Neutrophil (primary cell): ENCODE measurements at regions not wholly inside any gene's neighbourhood (a gene's known extent, or its start where the extent isn't known, plus 50 kb on each side); places are given as distances from the start of the nearest gene placed in this dataset.

ENCODE experiments used
- H3K27ac ChIP-seq: fragments of 200-600 bp; sonication (generic); 2 replicates; pipeline ENCODE4 v1.5.1; 2016; ENCODE audit warnings: mild to moderate bottlenecking, moderate library complexity
- H3K27me3 ChIP-seq: fragments of 200-600 bp; sonication (generic); 2 replicates; pipeline ENCODE4 v1.6.0; 2016; ENCODE audit warnings: mild to moderate bottlenecking
- H3K36me3 ChIP-seq: fragments of 200-600 bp; sonication (generic); 2 replicates; pipeline ENCODE4 v1.5.1; 2017
- H3K4me1 ChIP-seq, 2 experiments: fragments of 200-600 bp in 1 of 2; sonication (generic) in 1 of 2; 1 replicate in 1 of 2; 2 replicates in 1 of 2; pipeline versions ENCODE4 v1.5.1 to v1.6.1; 2013 to 2016; ENCODE audit warnings: low read depth in 1 of 2, low read length in 1 of 2, mild to moderate bottlenecking in 1 of 2, moderate library complexity in 1 of 2; ENCODE audit not compliant: control insufficient read depth in 1 of 2, insufficient read depth in 1 of 2
- H3K4me3 ChIP-seq, 2 experiments: fragments of 200-600 bp in 1 of 2; sonication (generic) in 1 of 2; 1 replicate in 1 of 2; 2 replicates in 1 of 2; pipeline ENCODE4 v1.5.1; 2013 to 2016; ENCODE audit warnings: low read depth in 1 of 2, low read length in 1 of 2, mild to moderate bottlenecking in 1 of 2, moderate library complexity in 1 of 2
- H3K9me3 ChIP-seq: fragments of 200-600 bp; sonication (generic); 2 replicates; pipeline ENCODE4 v1.5.1; 2016
- TF ChIP-seq, protein P1 (sequence below): fragments of 200-600 bp; sonication (generic); IDR thresholded peaks from 2 replicates; pipeline ENCODE4 v1.5.1; 2016; ENCODE audit warnings: antibody characterized with exemption

DNA sequence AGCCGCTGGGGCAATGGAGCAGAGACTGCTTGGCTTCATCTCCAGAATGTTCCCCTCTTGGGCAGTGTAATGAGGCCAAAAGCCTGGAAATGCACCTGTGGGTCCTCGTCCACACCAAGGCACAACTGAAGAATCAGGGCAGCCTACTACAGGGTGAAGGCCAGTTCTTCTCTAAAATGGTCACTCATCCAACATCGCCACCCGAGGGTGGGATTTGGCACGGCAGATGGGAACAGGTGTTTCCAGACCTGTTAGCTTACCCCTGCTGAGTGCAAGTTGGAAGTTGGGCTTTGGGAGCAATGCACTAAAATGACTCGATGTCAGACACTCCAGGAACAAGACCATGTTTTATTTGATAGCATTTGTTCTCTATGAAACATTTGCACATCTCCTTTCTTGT lies 543.7 kb downstream of the NPHP4 start:
- Histone ChIP-seq H3K27ac (no peak overlapping the region), H3K36me3 (no peaks in the 10 kb centered on the region), H3K4me1 (no peaks in the 10 kb centered on the region), H3K4me3 (no peak overlapping the region), H3K9me3 (no peaks in the 10 kb centered on the region), H3K27me3 (no peaks in the 10 kb centered on the region)
- TF ChIP-seq, protein P1, sequence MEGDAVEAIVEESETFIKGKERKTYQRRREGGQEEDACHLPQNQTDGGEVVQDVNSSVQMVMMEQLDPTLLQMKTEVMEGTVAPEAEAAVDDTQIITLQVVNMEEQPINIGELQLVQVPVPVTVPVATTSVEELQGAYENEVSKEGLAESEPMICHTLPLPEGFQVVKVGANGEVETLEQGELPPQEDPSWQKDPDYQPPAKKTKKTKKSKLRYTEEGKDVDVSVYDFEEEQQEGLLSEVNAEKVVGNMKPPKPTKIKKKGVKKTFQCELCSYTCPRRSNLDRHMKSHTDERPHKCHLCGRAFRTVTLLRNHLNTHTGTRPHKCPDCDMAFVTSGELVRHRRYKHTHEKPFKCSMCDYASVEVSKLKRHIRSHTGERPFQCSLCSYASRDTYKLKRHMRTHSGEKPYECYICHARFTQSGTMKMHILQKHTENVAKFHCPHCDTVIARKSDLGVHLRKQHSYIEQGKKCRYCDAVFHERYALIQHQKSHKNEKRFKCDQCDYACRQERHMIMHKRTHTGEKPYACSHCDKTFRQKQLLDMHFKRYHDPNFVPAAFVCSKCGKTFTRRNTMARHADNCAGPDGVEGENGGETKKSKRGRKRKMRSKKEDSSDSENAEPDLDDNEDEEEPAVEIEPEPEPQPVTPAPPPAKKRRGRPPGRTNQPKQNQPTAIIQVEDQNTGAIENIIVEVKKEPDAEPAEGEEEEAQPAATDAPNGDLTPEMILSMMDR = no peak

DNA sequence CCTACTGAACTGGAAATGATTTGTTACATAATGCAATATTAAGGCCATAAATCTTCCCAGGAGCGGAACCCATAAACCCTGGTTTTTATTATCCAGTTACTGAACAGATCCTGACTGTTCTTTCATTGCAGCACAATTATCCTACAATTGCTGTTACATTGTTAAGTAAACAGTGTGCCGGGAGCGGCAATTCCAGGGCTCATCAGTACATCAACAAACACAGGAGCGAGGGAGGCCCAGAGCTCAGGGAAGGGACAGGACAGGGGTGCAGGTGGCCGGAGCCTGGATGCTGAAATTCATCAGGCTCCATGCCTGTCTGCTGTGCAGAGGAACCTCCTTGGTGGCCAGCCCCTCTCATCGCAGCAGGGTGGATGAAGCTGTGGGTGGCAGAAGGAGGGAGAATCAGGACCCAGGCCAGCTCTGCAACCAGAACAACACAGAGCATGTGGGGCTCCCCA lies 544.7 kb downstream of the NPHP4 start:
- TF ChIP-seq, protein P1 = no peak
- H3K27me3 ChIP-seq = no peaks in the 10 kb centered on the region

DNA sequence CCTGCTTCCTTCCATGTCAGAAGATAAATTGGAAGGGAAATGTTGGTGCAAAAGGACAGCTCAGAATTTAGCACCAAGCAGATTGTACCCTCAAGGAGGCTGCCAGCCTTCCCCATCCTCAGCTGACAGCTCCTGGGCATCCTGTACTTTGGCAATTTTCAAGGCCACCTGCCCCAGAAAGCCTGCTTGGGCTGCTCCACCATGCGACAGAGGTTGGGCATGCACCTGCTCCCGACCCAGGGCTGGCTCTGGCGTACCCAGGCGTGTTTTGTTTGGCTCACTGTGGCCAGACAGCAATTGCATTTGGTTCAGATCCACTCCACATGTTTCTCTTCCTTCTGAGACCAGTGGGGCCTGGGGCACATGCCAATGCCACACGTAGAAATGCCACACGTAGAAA lies 547.8 kb downstream of the NPHP4 start:
- Histone ChIP-seq H3K4me1 (no peaks in the 10 kb centered on the region), H3K9me3 (no peaks in the 10 kb centered on the region), H3K27ac (no peak overlapping the region), H3K4me3 (no peak overlapping the region), H3K27me3 (no peaks in the 10 kb centered on the region), H3K36me3 (no peaks in the 10 kb centered on the region)
- TF ChIP-seq, protein P1 = no peak

More for the DNA sequence above, 544.7 kb downstream of the NPHP4 start:
- no peak overlapping the region for H3K27ac ChIP-seq
- no peaks in the 10 kb centered on the region for H3K9me3 ChIP-seq
- H3K4me1 ChIP-seq = no peaks in the 10 kb centered on the region
- no peak overlapping the region for H3K4me3 ChIP-seq
- H3K36me3 ChIP-seq = no peaks in the 10 kb centered on the region

DNA sequence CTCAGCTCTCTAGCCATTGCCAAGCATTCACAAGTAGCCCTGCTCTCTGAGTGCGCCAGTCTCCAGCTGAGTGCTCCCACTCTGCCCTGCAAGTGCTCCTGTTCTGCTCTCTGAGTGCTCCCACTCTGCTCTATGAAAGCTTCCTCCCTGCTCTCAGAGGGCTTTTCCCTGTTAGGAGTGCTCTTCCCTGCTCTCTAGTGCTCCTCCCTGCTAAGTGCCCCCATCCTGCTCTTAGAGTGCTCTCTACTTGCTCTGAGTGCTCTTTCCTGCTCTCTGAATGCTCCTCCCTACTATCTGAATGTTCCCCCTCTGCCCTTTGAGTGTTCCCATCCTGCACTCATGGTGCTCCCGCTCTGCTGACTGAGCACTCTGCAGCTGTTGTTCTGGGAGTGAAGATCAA lies 555.4 kb downstream of the NPHP4 start:
- no peak overlapping the region for H3K27ac ChIP-seq
- no peaks in the 10 kb centered on the region for H3K36me3 ChIP-seq
- H3K9me3 ChIP-seq = no peaks in the 10 kb centered on the region
- TF ChIP-seq, protein P1 = no peak
- H3K4me3 ChIP-seq = no peak overlapping the region
- H3K4me1 ChIP-seq = no peaks in the 10 kb centered on the region
- H3K27me3 ChIP-seq = no peaks in the 10 kb centered on the region

DNA sequence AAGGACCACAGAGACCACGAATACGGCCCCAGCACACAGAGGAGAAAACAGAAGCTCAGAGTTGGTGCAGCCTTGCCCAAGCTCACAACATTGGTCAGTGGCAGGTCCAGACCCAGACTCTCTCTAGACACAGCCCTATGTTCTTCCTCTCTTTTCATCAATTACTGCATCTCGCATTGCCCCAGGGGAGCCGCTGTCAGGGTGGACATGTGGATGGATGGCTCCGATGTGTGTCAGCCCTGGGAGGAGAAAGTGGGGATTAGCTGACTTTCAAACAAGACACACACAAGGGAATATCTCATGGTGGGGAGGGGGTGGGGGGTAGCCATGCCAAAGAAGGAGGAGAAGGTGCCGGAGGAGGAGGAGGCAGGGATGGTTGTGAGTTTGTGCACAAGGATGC lies 556.8 kb downstream of the NPHP4 start:
- no peak overlapping the region for H3K4me3 ChIP-seq
- no peak overlapping the region for H3K27ac ChIP-seq
- H3K9me3 ChIP-seq = no peaks in the 10 kb centered on the region
- no peaks in the 10 kb centered on the region for H3K27me3 ChIP-seq
- no peaks in the 10 kb centered on the region for H3K4me1 ChIP-seq
- no peaks in the 10 kb centered on the region for H3K36me3 ChIP-seq
- TF ChIP-seq, protein P1 = no peak

DNA sequence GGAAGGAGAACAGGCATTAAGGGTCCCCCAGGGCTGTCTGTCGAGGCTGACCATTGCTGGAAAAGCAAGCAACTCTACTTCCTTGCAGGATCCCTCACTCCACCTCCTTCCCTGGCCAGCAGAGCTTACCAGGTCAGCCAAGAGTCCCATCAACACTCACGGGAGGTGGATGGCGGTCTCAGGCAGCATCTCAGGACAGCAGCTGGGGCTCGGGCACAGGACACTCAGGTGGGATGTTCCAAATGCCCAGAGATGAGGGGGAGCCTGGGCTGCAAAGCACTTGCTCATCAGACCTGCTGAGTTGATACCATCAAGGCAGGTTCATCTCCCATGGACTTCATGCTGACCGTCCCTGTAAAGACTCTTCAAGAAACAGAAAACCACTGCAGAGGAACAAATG lies 559.8 kb downstream of the NPHP4 start:
- TF ChIP-seq, protein P1 = no peak
- Histone ChIP-seq H3K4me1 (no peaks in the 10 kb centered on the region), H3K27me3 (no peaks in the 10 kb centered on the region), H3K9me3 (no peaks in the 10 kb centered on the region), H3K4me3 (no peak overlapping the region), H3K27ac (no peak overlapping the region), H3K36me3 (no peaks in the 10 kb centered on the region)
